ENCODE measurements at regions not wholly inside any gene's neighbourhood (a gene's known extent, or its start where the extent isn't known, plus 50 kb on each side); places are given as distances from the start of the nearest gene placed in this dataset.

GRCh38 chr3:102053375-102053989 is 204.2 kb downstream of the NFKBIZ start:
- H3K36me3 ChIP-seq (ENCODE audit: insufficient read depth, low read length, poor library complexity, severe bottlenecking) = no peaks in the 10 kb centered on the region
- no peak for DNase-seq (ENCODE audit: low spot score)
- intact Hi-C loops (cut with micrococcal nuclease; ENCODE audit: unreplicated experiment) = no loop called here
- peaks cover 7% of the 10 kb centered on the region for H3K9me3 ChIP-seq (ENCODE audit: low read depth, low read length, poor library complexity, severe bottlenecking)
- TF ChIP-seq CTCF (conservative IDR thresholded peaks at IDR 0.05; ENCODE audit: low read depth, low read length) (no peak), EZH2 (IDR thresholded peaks at IDR 0.05; ENCODE audit: borderline replicate concordance, low read depth, low read length, poor library complexity, severe bottlenecking) (no peak)
- ChIA-PET CTCF (no interaction called here), POLR2A (ENCODE audit: low non-redundant PET) (no interaction called here)
- no peaks in the 10 kb centered on the region for H3K4me1 ChIP-seq (ENCODE audit: insufficient read depth, low read length, poor library complexity, severe bottlenecking)
- H3K27ac ChIP-seq (ENCODE audit: low read depth, low read length, poor library complexity, severe bottlenecking) = no peak overlapping the region
- no TSS peak for BruUV-seq (replicated peaks)
- no peak overlapping the region for H3K4me3 ChIP-seq (ENCODE audit: low read depth, low read length, poor library complexity, severe bottlenecking)
- no peaks in the 10 kb centered on the region for H3K27me3 ChIP-seq (replicated peaks; ENCODE audit: insufficient read depth, low read depth, low read length, poor library complexity)

GRCh38 chr3:102054543-102055080 is 205.3 kb downstream of the NFKBIZ start:
- Histone ChIP-seq H3K27ac (ENCODE audit: low read depth, low read length, poor library complexity, severe bottlenecking) (no peak overlapping the region), H3K36me3 (ENCODE audit: insufficient read depth, low read length, poor library complexity, severe bottlenecking) (no peaks in the 10 kb centered on the region), H3K4me1 (ENCODE audit: insufficient read depth, low read length, poor library complexity, severe bottlenecking) (no peaks in the 10 kb centered on the region), H3K27me3 (replicated peaks; ENCODE audit: insufficient read depth, low read depth, low read length, poor library complexity) (no peaks in the 10 kb centered on the region), H3K4me3 (ENCODE audit: low read depth, low read length, poor library complexity, severe bottlenecking) (no peak overlapping the region), H3K9me3 (ENCODE audit: low read depth, low read length, poor library complexity, severe bottlenecking) (no peaks in the 10 kb centered on the region)
- POLR2A ChIA-PET (ENCODE audit: low non-redundant PET) = no interaction called here
- no TSS peak for BruUV-seq (replicated peaks)
- TF ChIP-seq EZH2 (IDR thresholded peaks at IDR 0.05; ENCODE audit: borderline replicate concordance, low read depth, low read length, poor library complexity, severe bottlenecking) = no peak
- DNase-seq (ENCODE audit: low spot score) = no peak
- CTCF ChIA-PET = no interaction called here
- intact Hi-C loops (cut with micrococcal nuclease; ENCODE audit: unreplicated experiment) = no loop called here

GRCh38 chr3:102057781-102058421 is 208.6 kb downstream of the NFKBIZ start:
- no peak overlapping the region for H3K4me3 ChIP-seq (ENCODE audit: low read depth, low read length, poor library complexity, severe bottlenecking)
- H3K9me3 ChIP-seq (ENCODE audit: low read depth, low read length, poor library complexity, severe bottlenecking) = no peaks in the 10 kb centered on the region
- no peaks in the 10 kb centered on the region for H3K27me3 ChIP-seq (replicated peaks; ENCODE audit: insufficient read depth, low read depth, low read length, poor library complexity)
- intact Hi-C loops (cut with micrococcal nuclease; ENCODE audit: unreplicated experiment) = no loop called here
- DNase-seq (ENCODE audit: low spot score) = no peak
- no peaks in the 10 kb centered on the region for H3K36me3 ChIP-seq (ENCODE audit: insufficient read depth, low read length, poor library complexity, severe bottlenecking)
- ChIA-PET POLR2A (ENCODE audit: low non-redundant PET) (no interaction called here), CTCF (no interaction called here)
- no TSS peak for BruUV-seq (replicated peaks)
- TF ChIP-seq EZH2 (IDR thresholded peaks at IDR 0.05; ENCODE audit: borderline replicate concordance, low read depth, low read length, poor library complexity, severe bottlenecking) (no peak), CTCF (conservative IDR thresholded peaks at IDR 0.05; ENCODE audit: low read depth, low read length) (no peak)
- no peaks in the 10 kb centered on the region for H3K4me1 ChIP-seq (ENCODE audit: insufficient read depth, low read length, poor library complexity, severe bottlenecking)
- H3K27ac ChIP-seq (ENCODE audit: low read depth, low read length, poor library complexity, severe bottlenecking) = no peak overlapping the region

All from A673 (cell line).